Occipital lobe (tissue), 1 donor: ENCODE measurements at regions not wholly inside any gene's neighbourhood (a gene's known extent, or its start where the extent isn't known, plus 50 kb on each side); places are given as distances from the start of the nearest gene placed in this dataset.

Experiments
- DNase-seq: peaks from one replicate; lab custom pipeline; 2025; lab: John Stamatoyannopoulos, UW

- no peak for DNase-seq
Measured at GRCh38 chr17:77001487-77001886, 133.3 kb downstream of the MGAT5B start.

GRCh38 chr17:77002103-77003045, 134.2 kb downstream of the MGAT5B start:
- DNase-seq = no peak

- DNase-seq = no peak
Measured at GRCh38 chr17:77003699-77004098, 135.5 kb downstream of the MGAT5B start.

GRCh38 chr17:77006971-77007649, 133.7 kb upstream of the SEC14L1 start:
- DNase-seq = no peak

GRCh38 chr17:77009877-77010276, 130.9 kb upstream of the SEC14L1 start:
- no peak for DNase-seq

GRCh38 chr17:77010667-77011066, 130.1 kb upstream of the SEC14L1 start:
- DNase-seq = no peak

GRCh38 chr17:77011173-77012011, 129.4 kb upstream of the SEC14L1 start:
- no peak for DNase-seq

GRCh38 chr17:77018504-77018903, 122.3 kb upstream of the SEC14L1 start:
- DNase-seq = no peak

- DNase-seq = no peak
Measured at GRCh38 chr17:77019893-77020379, 120.8 kb upstream of the SEC14L1 start.

- DNase-seq = no peak
Measured at GRCh38 chr17:77020973-77021372, 119.8 kb upstream of the SEC14L1 start.

- DNase-seq = no peak
Measured at GRCh38 chr17:77022766-77023165, 118.0 kb upstream of the SEC14L1 start.

GRCh38 chr17:77025781-77026180, 115.0 kb upstream of the SEC14L1 start:
- DNase-seq = no peak

- no peak for DNase-seq
Measured at GRCh38 chr17:77027271-77027889, 113.4 kb upstream of the SEC14L1 start.

GRCh38 chr17:77028900-77029299, 111.9 kb upstream of the SEC14L1 start:
- no peak for DNase-seq

GRCh38 chr17:77032929-77033328, 107.8 kb upstream of the SEC14L1 start:
- DNase-seq = no peak

GRCh38 chr17:77033892-77034404, 106.8 kb upstream of the SEC14L1 start:
- DNase-seq = no peak

- no peak for DNase-seq
Measured at GRCh38 chr17:77034677-77035424, 105.9 kb upstream of the SEC14L1 start.

- DNase-seq = no peak
Measured at GRCh38 chr17:77035526-77035925, 105.2 kb upstream of the SEC14L1 start.

GRCh38 chr17:77036136-77036840, 104.5 kb upstream of the SEC14L1 start:
- DNase-seq = no peak
